Esophagus muscularis mucosa (tissue), 4 donors: ENCODE measurements at regions not wholly inside any gene's neighbourhood (a gene's known extent, or its start where the extent isn't known, plus 50 kb on each side); places are given as distances from the start of the nearest gene placed in this dataset.

ENCODE experiments used
- DNase-seq: peaks from one replicate; pipeline ENCODE4 v3.0.0-alpha.2; 2017; ENCODE audit errors: extremely low spot score
- H3K27ac ChIP-seq, 4 donors: fragments of 200-600 bp; sonication (generic); replicated peaks in 1 of 4; 1 replicate in 3 of 4; 2 replicates in 1 of 4; pipeline ENCODE4 v1.5.1; 2016 to 2019; ENCODE audit warnings: mild to moderate bottlenecking in 1 of 4
- H3K27me3 ChIP-seq, 4 donors: fragments of 200-600 bp; sonication (generic); one replicate each; pipeline versions ENCODE4 v1.5.1 to v1.6.0; 2016 to 2019
- H3K36me3 ChIP-seq, 4 donors: fragments of 200-600 bp; sonication (generic); one replicate each; pipeline ENCODE4 v1.5.1; 2016 to 2019
- H3K4me1 ChIP-seq, 4 donors: fragments of 200-600 bp; sonication (generic); one replicate each; pipeline ENCODE4 v1.5.1; 2016 to 2019
- H3K4me3 ChIP-seq, 4 donors: fragments of 200-600 bp; sonication (generic); 1 replicate in 2 of 4; 2 replicates in 2 of 4; pipeline ENCODE4 v1.5.1; 2016 to 2019; ENCODE audit warnings: mild to moderate bottlenecking in 4 of 4, moderate library complexity in 1 of 4
- H3K9me3 ChIP-seq, 4 donors: fragments of 200-600 bp; sonication (generic); 1 replicate in 3 of 4; 2 replicates in 1 of 4; pipeline ENCODE4 v1.5.1; 2016 to 2019
- CTCF ChIP-seq, 3 experiments: fragments of 200-600 bp in 2 of 3; fragments of 450-650 bp in 1 of 3; sonication (generic) in 2 of 3; IDR thresholded peaks; one replicate each; pipeline ENCODE4 v1.5.1; 2017 to 2019; ENCODE audit warnings: antibody characterized with exemption in 3 of 3, mild to moderate bottlenecking in 2 of 3, moderate library complexity in 1 of 3
- EP300 ChIP-seq: sonication (generic); formaldehyde crosslinking; IDR thresholded peaks from one replicate; pipeline ENCODE4 v1.6.1; 2017; ENCODE audit warnings: antibody characterized with exemption
- POLR2A ChIP-seq: fragments of 450-650 bp; IDR thresholded peaks from one replicate; pipeline ENCODE4 v1.6.1; 2017; ENCODE audit warnings: antibody characterized with exemption, moderate library complexity, mild to moderate bottlenecking, low read depth
- POLR2AphosphoS5 ChIP-seq, 2 donors: sonication (generic); formaldehyde crosslinking; IDR thresholded peaks; one replicate each; pipeline ENCODE4 v1.6.1; 2017; ENCODE audit warnings: antibody characterized with exemption in 2 of 2
- WGBS: methylation state at CpG from one replicate; pipeline ENCODE4 v1.1.5; 2018; 5-methylcytosine and 5-hydroxymethylcytosine counted together
- intact Hi-C: fragments of 100-400 bp; cut with DNase I; formaldehyde crosslinking; loops from one replicate; pipeline ENCODE4 v1.15.1; 2023

- WGBS: 73% methylated on average over 2 of the region's 2 CpGs
Measured at GRCh38 chr12:41979574-41979973, 165.1 kb downstream of the GXYLT1 start.

GRCh38 chr12:41972598-41972997 lies 172.1 kb downstream of the GXYLT1 start:
- Histone ChIP-seq H3K4me1 (peaks cover 0 to 7% (median 5%) of the 10 kb centered on the region in 4 donors), H3K27me3 (no peaks in the 10 kb centered on the region), H3K9me3 (no peaks in the 10 kb centered on the region), H3K27ac (no peak overlapping the region), H3K36me3 (no peaks in the 10 kb centered on the region), H3K4me3 (no peak overlapping the region)
- intact Hi-C loops: no loop called here
- no peak for TF ChIP-seq POLR2A
- no peak for DNase-seq
- WGBS: 79% methylated on average over 2 of the region's 2 CpGs

More at GRCh38 chr12:41979574-41979973, 165.1 kb downstream of the GXYLT1 start:
- no peaks in the 10 kb centered on the region for H3K36me3 ChIP-seq
- intact Hi-C loops: no loop called here
- H3K4me1 ChIP-seq: no peaks in the 10 kb centered on the region
- H3K27ac ChIP-seq: no peak overlapping the region
- TF ChIP-seq CTCF (IDR thresholded peaks at IDR 0.05) (no peak), EP300 (no peak), POLR2A (no peak), POLR2AphosphoS5 (IDR thresholded peaks at IDR 0.05) (no peak)
- H3K4me3 ChIP-seq: no peak overlapping the region
- no peaks in the 10 kb centered on the region for H3K27me3 ChIP-seq
- DNase-seq: no peak
- H3K9me3 ChIP-seq: no peaks in the 10 kb centered on the region

GRCh38 chr12:41972196-41972595 lies 172.5 kb downstream of the GXYLT1 start:
- TF ChIP-seq CTCF (IDR thresholded peaks at IDR 0.05) (no peak), POLR2A (no peak), POLR2AphosphoS5 (IDR thresholded peaks at IDR 0.05) (no peak), EP300 (no peak)
- DNase-seq: no peak
- Histone ChIP-seq H3K27me3 (no peaks in the 10 kb centered on the region), H3K27ac (no peak overlapping the region), H3K4me1 (peaks cover 0 to 8% (median 6%) of the 10 kb centered on the region in 4 donors), H3K36me3 (no peaks in the 10 kb centered on the region), H3K4me3 (no peak overlapping the region), H3K9me3 (no peaks in the 10 kb centered on the region)
- 60% methylated on average over 3 of the region's 3 CpGs for WGBS
- intact Hi-C loops: no loop called here

- intact Hi-C loops: no loop called here
- Histone ChIP-seq H3K4me3 (no peak overlapping the region), H3K27ac (no peak overlapping the region), H3K9me3 (no peaks in the 10 kb centered on the region), H3K4me1 (peaks cover 0 to 8% (median 6%) of the 10 kb centered on the region in 4 donors), H3K36me3 (no peaks in the 10 kb centered on the region), H3K27me3 (no peaks in the 10 kb centered on the region)
- TF ChIP-seq EP300: no peak
- no peak for TF ChIP-seq POLR2AphosphoS5 (IDR thresholded peaks at IDR 0.05)
- no peak for TF ChIP-seq CTCF (IDR thresholded peaks at IDR 0.05)
- no peak for TF ChIP-seq POLR2A
- 89% methylated on average over 1 of the region's 2 CpGs for WGBS
- no peak for DNase-seq
Measured at GRCh38 chr12:41970744-41971143, 173.9 kb downstream of the GXYLT1 start.

GRCh38 chr12:41968599-41968998 lies 176.1 kb downstream of the GXYLT1 start:
- intact Hi-C loops: no loop called here

More at GRCh38 chr12:41968599-41968998, 176.1 kb downstream of the GXYLT1 start:
- H3K27ac ChIP-seq: no peak overlapping the region
- no peaks in the 10 kb centered on the region for H3K9me3 ChIP-seq
- no peaks in the 10 kb centered on the region for H3K27me3 ChIP-seq
- H3K4me1 ChIP-seq: peaks cover 0 to 8% (median 6%) of the 10 kb centered on the region in 4 donors
- no peaks in the 10 kb centered on the region for H3K36me3 ChIP-seq
- no peak for TF ChIP-seq EP300
- H3K4me3 ChIP-seq: no peak overlapping the region
- no peak for DNase-seq
